ENCODE measurements at regions not wholly inside any gene's neighbourhood (a gene's known extent, or its start where the extent isn't known, plus 50 kb on each side); places are given as distances from the start of the nearest gene placed in this dataset.
A peak's percentile ranks its signal among the peaks of the same experiment; 100 is the strongest.

- DNase-seq: no peak
Measured at GRCh38 chr13:99634672-99635071, 133.4 kb downstream of the TM9SF2 start.

GRCh38 chr13:99630269-99630898 is 129.1 kb downstream of the TM9SF2 start:
- no peak for DNase-seq

GRCh38 chr13:99629641-99630040 is 128.4 kb downstream of the TM9SF2 start:
- no peak for DNase-seq

GRCh38 chr13:99628442-99628841 is 127.2 kb downstream of the TM9SF2 start:
- no peak for DNase-seq

- DNase-seq: peak; percentile 69
Measured at GRCh38 chr13:99626461-99627082, 125.3 kb downstream of the TM9SF2 start.

GRCh38 chr13:99624936-99625540 is 123.8 kb downstream of the TM9SF2 start:
- DNase-seq: no peak

GRCh38 chr13:99620806-99621205 is 119.5 kb downstream of the TM9SF2 start:
- DNase-seq: no peak

- no peak for DNase-seq
Measured at GRCh38 chr13:99619207-99619606, 117.9 kb downstream of the TM9SF2 start.

- peak; percentile 32 for DNase-seq
Measured at GRCh38 chr13:99617474-99618255, 116.4 kb downstream of the TM9SF2 start.

- DNase-seq: peak; percentile 14
Measured at GRCh38 chr13:99614465-99614885, 113.2 kb downstream of the TM9SF2 start.
